Astrocyte of the cerebellum (primary cell): ENCODE measurements at regions not wholly inside any gene's neighbourhood (a gene's known extent, or its start where the extent isn't known, plus 50 kb on each side); places are given as distances from the start of the nearest gene placed in this dataset.

Experiments
- DNase-seq: peaks from one replicate; pipeline ENCODE4 v3.0.0-alpha.2; 2011; ENCODE audit warnings: low read depth
- H3K4me3 ChIP-seq: 2 replicates; pipeline ENCODE4 v1.5.1; 2011; ENCODE audit warnings: mild to moderate bottlenecking, low read depth, low read length, moderate library complexity
- CTCF ChIP-seq: IDR thresholded peaks from 2 replicates; pipeline ENCODE4 v1.5.1; 2012; ENCODE audit warnings: low read length, low read depth, moderate library complexity, mild to moderate bottlenecking; ENCODE audit errors: missing control alignments
- in situ Hi-C: cut with HindIII; loops from 2 replicates; pipeline ENCODE4 v1.10.0; 2017; ENCODE audit warnings: low sequenced_read_pairs

DNA sequence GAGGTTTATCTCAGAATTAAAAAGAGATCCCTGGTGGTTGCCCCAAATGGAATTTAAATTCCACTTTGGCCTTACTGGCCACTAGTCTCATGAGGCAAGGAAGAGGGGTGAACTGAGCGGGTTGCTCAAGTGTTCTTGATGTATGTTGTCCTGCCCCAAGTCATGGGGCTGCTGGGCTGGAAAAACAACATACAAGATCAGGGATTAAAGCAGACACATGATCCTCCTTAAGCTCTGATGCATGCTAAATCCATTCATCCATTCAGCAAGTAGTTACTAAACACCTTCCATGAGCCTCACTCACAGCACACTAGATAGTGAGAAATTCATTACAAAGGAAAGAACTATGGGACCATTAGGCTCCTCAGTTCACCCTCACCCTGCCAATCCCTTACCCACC, 196.3 kb downstream of the MREG start:
- in situ Hi-C loops = no loop called here
- no peak overlapping the region for H3K4me3 ChIP-seq
- no peak for TF ChIP-seq CTCF
- DNase-seq = no peak

DNA sequence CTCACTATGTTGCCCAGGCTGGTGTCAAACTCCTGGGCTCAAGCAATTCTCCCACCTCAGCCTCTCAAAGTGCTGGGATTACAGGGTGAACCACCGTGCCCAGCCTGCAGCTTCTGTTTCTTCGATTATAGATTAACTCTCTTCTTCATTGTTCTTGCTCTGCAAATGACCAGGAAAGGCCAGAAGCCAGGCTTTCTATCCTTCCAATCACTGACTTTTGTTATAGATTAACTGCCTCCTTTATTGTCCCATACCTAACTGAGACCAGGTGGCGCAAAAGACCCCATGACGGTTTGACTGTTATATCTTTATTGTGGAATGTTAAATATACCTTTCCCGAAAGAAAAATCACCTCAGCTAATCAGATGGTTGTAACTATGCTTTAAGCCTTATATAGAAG, 196.9 kb downstream of the MREG start:
- DNase-seq = no peak
- in situ Hi-C loops = no loop called here
- H3K4me3 ChIP-seq = no peak overlapping the region
- TF ChIP-seq CTCF = no peak

- in situ Hi-C loops = no loop called here
- no peak overlapping the region for H3K4me3 ChIP-seq
- TF ChIP-seq CTCF = no peak
- no peak for DNase-seq
These were observed 197.4 kb downstream of the MREG start for GRCh38 chr2:215815960-215816359.

DNA sequence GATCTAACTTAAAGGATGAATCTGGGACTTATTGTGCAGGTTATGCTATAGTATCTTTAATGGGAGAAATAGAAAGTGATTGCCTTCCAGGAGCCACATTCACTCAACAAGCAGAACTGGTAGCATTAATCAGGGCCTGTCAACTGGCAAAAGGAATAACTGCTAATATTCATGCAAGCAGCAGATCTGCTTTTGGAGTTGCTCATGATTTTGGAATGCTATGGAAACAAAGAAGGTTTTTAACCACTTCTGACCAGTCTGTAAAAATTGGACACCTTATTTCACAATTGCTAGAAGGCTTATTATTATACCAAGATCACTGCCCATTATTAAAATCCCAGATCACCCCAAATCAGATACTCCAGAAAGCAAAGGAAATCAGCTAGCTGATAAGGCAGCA, 200.4 kb downstream of the MREG start:
- in situ Hi-C loops = no loop called here
- DNase-seq = peak; percentile 52
- no peak for TF ChIP-seq CTCF
- no peak overlapping the region for H3K4me3 ChIP-seq

DNA sequence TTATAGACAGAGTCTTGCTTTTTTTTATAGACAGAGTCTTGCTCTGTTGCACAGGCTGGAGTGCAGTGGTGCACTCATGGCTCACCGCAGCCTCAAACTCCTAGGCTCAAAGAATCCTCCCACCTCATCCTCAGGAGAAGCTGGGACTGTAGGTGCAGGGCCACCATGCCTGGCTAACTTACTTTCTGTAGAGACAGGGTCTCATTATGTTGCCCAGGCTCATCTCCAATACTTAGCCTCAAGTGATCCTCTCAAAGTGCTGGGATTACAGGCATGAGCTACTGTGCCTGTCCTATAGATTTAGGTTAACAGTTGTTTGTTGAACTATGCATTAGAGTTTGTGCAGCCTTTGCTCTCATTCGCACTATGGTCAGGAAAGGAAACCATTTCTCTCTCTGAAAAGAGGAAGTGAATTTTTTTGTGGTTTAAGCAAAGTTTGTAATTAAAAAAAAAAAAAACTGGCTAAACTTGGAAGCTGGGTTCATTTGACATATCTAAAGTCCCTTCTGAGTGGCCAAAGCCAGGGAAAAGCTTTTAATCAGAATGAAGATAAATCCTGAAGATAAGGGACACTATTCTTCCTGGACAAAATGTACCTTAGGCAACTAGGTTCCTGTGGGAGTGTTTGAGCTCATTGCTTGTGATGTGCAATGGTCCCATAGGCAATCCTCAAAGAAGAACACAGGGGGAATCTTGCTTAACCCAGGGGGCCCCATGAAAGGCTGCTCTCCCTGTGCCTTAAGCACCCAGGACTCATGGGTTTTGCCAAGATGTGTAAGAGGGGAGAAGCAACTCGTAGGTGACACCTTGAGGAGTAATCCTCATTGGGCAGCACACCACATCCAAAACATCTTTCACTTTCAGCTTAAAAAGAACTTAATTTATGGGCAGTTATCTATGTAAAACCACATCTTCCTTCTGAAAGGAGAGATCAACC, 201.7 kb downstream of the MREG start:
- in situ Hi-C loops = no loop called here
- no peak for TF ChIP-seq CTCF
- H3K4me3 ChIP-seq = no peak overlapping the region
- no peak for DNase-seq

DNA sequence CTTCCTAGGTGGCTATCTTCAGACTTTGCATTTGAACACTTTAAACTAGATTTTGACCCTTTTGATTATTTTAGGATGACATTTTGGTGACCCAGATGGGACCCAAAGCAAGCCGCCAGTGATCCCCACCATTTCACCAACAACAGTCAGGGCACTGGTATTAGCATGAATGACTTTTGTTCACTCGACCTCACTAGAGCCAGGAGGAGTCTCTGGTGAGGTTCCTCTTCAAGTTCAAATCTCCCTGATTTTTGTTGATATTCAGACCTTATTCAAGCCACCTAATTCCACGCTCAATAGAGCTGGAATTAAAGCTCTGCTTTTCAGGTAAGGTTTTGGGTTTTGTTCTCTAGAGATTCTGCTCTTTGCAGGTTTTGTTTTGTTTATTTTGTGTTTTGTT, 202.3 kb downstream of the MREG start:
- no peak overlapping the region for H3K4me3 ChIP-seq
- in situ Hi-C loops = no loop called here
- TF ChIP-seq CTCF = no peak
- DNase-seq = no peak

GRCh38 chr2:215808996-215809395, 204.4 kb downstream of the MREG start:
- peak; percentile 49 for TF ChIP-seq CTCF
- DNase-seq = no peak
- in situ Hi-C loops = no loop called here
- H3K4me3 ChIP-seq = no peak overlapping the region
